ENCODE measurements at regions not wholly inside any gene's neighbourhood (a gene's known extent, or its start where the extent isn't known, plus 50 kb on each side); places are given as distances from the start of the nearest gene placed in this dataset.

- no peaks in the 10 kb centered on the region for H3K4me1 ChIP-seq (replicated peaks in 1 of 2; ENCODE audit: control insufficient read depth in 2 of 2, insufficient read depth in 2 of 2, low read length in 2 of 2)
- no peak overlapping the region for H3K4me3 ChIP-seq
- ChIA-PET POLR2A (interaction anchor here (0.6 kb wide), 1 partner anchor 1413 kb away, joined by 3 read pairs; no protein-coding TSS in a partner anchor), CTCF (ENCODE audit: low intra/inter-chr PET ratio) (no interaction called here)
- no peak overlapping the region for H3K27ac ChIP-seq (ENCODE audit: extremely low read depth, low read depth, low read length)
- in situ Hi-C loops (cut with MboI) = no loop called here
- no peak for TF ChIP-seq HNRNPH1 (optimal IDR thresholded peaks at IDR 0.05; ENCODE audit: low read depth, low read length)
- TF ChIP-seq SMAD4 (CRISPR knock-in tag; conservative IDR thresholded peaks at IDR 0.05) = no peak
- no peak for TF ChIP-seq SMARCA4 (IDR thresholded peaks at IDR 0.05)
- TF ChIP-seq PHF21A (IDR thresholded peaks at IDR 0.05; ENCODE audit: borderline replicate concordance, low read depth) = no peak
- no peak for TF ChIP-seq ELF2 (CRISPR knock-in tag; IDR thresholded peaks at IDR 0.05)
- TF ChIP-seq CCAR2 (IDR thresholded peaks at IDR 0.05; ENCODE audit: low read depth, low read length) = no peak
- TF ChIP-seq SIRT6 (IDR thresholded peaks at IDR 0.05; ENCODE audit: low read depth, low read length) = no peak
- TF ChIP-seq ZBTB26 (CRISPR knock-in tag; IDR thresholded peaks at IDR 0.05) = no peak
- TF ChIP-seq NELFE (IDR thresholded peaks at IDR 0.05; ENCODE audit: insufficient read depth, insufficient read length) = no peak
- no peak for TF ChIP-seq RBM39 (optimal IDR thresholded peaks at IDR 0.05; ENCODE audit: low read depth, low read length)
- TF ChIP-seq MED1 (CRISPR knock-in tag; IDR thresholded peaks at IDR 0.05; ENCODE audit: borderline replicate concordance) = no peak
- no peak for TF ChIP-seq KLF10 (CRISPR knock-in tag; IDR thresholded peaks at IDR 0.05)
- TF ChIP-seq RREB1 (CRISPR knock-in tag; IDR thresholded peaks at IDR 0.05) = no peak
- no peak for TF ChIP-seq WHSC1 (IDR thresholded peaks at IDR 0.05; ENCODE audit: low read length)
- TF ChIP-seq E2F3 (CRISPR knock-in tag; IDR thresholded peaks at IDR 0.05) = no peak
- WGBS (ENCODE audit: insufficient coverage, low coverage, missing lambda C conversion rate) = 0% methylated on average over 3 of the region's 3 CpGs
- no TSS peak for BruUV-seq (replicated peaks)
- H2AFZ ChIP-seq (ENCODE audit: low read depth, low read length) = no peak overlapping the region
- intact Hi-C loops (cut with micrococcal nuclease) = no loop called here
- H3K9me1 ChIP-seq (ENCODE audit: control insufficient read depth, insufficient read depth, low read length) = no peaks in the 10 kb centered on the region
- ATAC-seq (no peak), FAIRE-seq (no peak), DNase-seq (ENCODE audit: extremely low read depth in 1 of 4, low spot score in 3 of 4) (no peak)
- H3K27me3 ChIP-seq (ENCODE audit: control insufficient read depth in 2 of 2, insufficient read depth in 2 of 2, low read length in 2 of 2) = no peaks in the 10 kb centered on the region
- H3K79me2 ChIP-seq (ENCODE audit: control insufficient read depth, insufficient read depth, low read length) = no peaks in the 10 kb centered on the region
- H3K9me3 ChIP-seq (replicated peaks; ENCODE audit: control insufficient read depth, insufficient read depth, low read depth, low read length) = no peaks in the 10 kb centered on the region
- no peak overlapping the region for H3K4me2 ChIP-seq (ENCODE audit: insufficient read depth, low read length)
- H4K20me1 ChIP-seq (replicated peaks; ENCODE audit: control insufficient read depth, insufficient read depth, low read length) = no peaks in the 10 kb centered on the region
- H3K9ac ChIP-seq (ENCODE audit: insufficient read depth in 1 of 2, low read depth in 2 of 2, low read length in 2 of 2) = no peak overlapping the region
- H3K36me3 ChIP-seq (ENCODE audit: control insufficient read depth, insufficient read depth, low read length) = no peaks in the 10 kb centered on the region
Observed at GRCh38 chr18:47682876-47683275, 247.6 kb downstream of the SMAD2 start.

Data from K562 (cell line).